ENCODE measurements at regions not wholly inside any gene's neighbourhood (a gene's known extent, or its start where the extent isn't known, plus 50 kb on each side); places are given as distances from the start of the nearest gene placed in this dataset.

DNA sequence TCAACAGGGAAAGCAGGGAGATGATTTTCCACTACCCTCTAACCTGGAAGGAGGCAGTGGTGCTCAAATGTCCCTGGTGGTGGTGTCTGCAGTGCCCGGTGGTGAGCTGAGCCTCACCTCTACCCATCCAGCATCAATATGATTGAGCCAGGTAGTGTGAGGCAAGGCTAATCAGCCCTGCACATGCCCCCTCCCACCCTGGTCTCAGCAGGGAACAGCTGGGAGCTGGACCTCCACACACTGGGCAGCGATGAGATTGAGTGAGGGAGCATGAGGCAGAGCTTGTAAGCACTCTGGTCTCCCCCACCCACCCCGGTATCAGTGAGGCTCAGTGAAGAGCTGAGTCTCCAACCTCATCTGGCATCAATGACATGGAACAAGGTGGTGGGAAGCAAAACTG, 634.3 kb downstream of the PTPRU start:
- H3K4me3 ChIP-seq (ENCODE audit: low read depth, low read length) = no peak overlapping the region
- no peak for DNase-seq (ENCODE audit: low read depth)
- TF ChIP-seq, protein P1, sequence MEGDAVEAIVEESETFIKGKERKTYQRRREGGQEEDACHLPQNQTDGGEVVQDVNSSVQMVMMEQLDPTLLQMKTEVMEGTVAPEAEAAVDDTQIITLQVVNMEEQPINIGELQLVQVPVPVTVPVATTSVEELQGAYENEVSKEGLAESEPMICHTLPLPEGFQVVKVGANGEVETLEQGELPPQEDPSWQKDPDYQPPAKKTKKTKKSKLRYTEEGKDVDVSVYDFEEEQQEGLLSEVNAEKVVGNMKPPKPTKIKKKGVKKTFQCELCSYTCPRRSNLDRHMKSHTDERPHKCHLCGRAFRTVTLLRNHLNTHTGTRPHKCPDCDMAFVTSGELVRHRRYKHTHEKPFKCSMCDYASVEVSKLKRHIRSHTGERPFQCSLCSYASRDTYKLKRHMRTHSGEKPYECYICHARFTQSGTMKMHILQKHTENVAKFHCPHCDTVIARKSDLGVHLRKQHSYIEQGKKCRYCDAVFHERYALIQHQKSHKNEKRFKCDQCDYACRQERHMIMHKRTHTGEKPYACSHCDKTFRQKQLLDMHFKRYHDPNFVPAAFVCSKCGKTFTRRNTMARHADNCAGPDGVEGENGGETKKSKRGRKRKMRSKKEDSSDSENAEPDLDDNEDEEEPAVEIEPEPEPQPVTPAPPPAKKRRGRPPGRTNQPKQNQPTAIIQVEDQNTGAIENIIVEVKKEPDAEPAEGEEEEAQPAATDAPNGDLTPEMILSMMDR (conservative IDR thresholded peaks at IDR 0.05; ENCODE audit: low read depth, low read length) = no peak

DNA sequence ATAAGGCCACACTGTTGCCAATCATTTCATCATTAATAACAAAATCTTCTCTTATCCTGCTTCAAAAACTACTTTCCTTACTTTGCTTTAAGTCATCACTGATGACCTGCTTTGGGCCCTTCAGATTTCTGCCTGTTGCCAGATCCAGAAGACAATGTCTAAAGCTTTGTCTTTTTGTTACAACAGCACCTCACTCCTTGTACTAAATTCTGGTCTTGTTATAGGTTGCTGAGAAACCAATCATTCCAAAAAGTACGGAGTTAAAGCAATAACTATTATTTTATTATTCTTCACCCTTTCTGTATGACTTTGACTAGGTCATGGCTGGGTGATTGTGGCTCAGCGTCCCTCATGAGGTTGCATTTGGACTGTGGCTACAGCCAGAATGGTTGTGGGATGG, 633.5 kb downstream of the PTPRU start:
- H3K4me3 ChIP-seq (ENCODE audit: low read depth, low read length) = no peak overlapping the region
- DNase-seq (ENCODE audit: low read depth) = no peak
- TF ChIP-seq, protein P1 (conservative IDR thresholded peaks at IDR 0.05; ENCODE audit: low read depth, low read length) = no peak

DNA sequence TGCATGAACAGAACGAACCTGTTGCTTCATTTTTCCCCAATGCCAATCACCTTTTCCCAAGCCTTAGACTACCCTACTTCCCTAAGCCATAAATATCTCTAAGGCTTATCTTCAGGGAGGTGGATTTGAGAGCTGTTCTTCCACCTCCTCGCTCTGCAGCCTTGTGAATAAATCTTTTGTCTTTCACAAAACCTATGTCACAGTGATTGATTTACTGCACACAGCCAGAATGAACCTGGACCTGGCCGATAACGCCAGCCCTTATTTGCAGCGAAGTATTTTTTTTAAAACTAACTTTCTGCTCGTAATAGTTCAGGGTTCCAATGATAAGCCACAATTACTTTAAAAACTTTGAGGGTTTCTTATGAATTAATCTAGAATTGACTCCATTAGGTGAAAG, 632.6 kb downstream of the PTPRU start:
- no peak overlapping the region for H3K4me3 ChIP-seq (ENCODE audit: low read depth, low read length)
- DNase-seq (ENCODE audit: low read depth) = no peak
- TF ChIP-seq, protein P1 (conservative IDR thresholded peaks at IDR 0.05; ENCODE audit: low read depth, low read length) = no peak

DNA sequence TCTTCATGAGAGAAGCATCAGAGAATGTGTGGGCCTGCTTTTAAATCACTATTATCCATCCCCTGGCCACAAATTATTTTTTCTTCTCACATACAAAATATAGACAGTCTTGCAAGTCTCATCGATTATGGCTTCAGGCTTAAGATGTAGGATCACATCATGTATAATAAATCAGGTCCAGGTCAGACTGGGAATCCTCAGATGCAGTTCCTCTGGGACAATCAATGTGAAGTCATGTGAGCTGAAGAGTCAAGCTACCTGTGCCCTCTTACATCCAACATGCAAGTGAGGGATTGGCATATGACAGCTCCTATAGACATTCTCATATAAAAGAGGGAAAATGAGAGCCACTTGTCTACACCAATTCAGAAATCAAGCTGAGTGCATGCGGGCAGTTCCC, 631.8 kb downstream of the PTPRU start:
- TF ChIP-seq, protein P1 (conservative IDR thresholded peaks at IDR 0.05; ENCODE audit: low read depth, low read length) = no peak
- DNase-seq (ENCODE audit: low read depth) = no peak
- no peak overlapping the region for H3K4me3 ChIP-seq (ENCODE audit: low read depth, low read length)

DNA sequence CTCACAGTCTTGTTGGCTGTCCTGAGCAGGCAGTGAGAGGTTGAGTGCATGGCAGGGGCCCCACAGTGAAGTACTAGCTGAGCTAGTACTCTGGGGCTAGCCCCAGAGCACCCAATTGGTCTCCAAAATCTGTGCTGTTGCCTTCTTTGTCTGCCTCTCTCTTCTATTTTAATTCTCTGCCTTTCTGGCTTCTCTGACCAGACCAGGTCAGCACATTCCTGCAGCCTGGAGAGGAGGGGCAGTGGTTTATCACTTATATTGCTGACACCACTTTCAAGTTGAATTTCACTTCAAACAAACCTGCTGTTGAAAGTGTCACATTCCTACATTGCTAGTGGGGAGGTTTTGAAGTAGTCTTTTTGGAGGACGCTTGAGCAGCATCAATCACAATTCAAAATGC, 628.7 kb downstream of the PTPRU start:
- no peak overlapping the region for H3K4me3 ChIP-seq (ENCODE audit: low read depth, low read length)
- TF ChIP-seq, protein P1 (conservative IDR thresholded peaks at IDR 0.05; ENCODE audit: low read depth, low read length) = no peak
- DNase-seq (ENCODE audit: low read depth) = no peak

DNA sequence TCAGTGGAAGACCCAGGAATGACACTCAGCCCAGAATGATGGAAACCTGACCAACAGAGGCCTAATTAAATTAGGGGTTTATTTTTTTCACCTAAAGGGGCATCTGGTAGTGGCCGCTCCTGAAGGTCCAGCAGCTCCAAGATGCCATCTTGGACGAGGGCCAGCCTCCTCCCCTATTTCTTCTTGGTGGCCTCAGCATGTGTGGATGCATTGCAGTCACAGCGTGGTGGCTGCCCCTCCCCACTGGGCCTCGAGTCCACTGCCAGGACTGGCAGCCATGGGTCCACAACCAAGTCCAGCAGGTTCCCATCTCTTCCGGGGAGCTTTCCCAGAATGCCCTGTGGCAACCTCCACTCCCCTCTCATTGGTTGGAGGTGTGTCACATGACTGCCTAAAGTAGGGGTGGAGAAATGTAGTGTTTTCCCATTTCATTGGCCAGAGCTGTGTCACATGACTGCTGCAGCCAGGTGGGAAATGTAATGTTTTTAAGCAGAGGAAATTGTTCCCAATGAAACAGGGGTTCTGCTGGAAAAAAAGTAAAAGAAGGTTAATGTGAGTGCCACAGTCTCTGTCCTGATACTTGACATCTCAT, 628.2 kb downstream of the PTPRU start:
- TF ChIP-seq, protein P1 (conservative IDR thresholded peaks at IDR 0.05; ENCODE audit: low read depth, low read length) = no peak
- no peak overlapping the region for H3K4me3 ChIP-seq (ENCODE audit: low read depth, low read length)
- DNase-seq (ENCODE audit: low read depth) = no peak

DNA sequence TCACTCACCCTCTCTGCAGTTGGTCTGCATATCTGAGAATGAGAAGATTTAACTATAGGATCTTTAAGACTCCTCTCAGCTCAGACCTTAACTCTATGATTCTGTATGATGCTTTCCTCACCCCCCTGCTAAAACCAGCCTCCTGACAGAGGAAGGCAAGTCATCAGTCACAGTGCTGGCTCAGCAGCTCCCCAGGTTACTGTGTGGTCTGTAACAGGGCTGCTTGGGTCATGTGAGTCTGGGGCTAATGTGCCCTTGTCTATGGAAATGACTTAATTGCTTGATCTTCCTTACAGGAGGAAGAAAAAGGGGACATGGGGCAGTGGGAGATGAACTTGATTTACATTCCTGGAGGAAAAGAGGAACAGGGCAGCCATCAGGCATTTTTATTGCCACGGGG, 625.6 kb downstream of the PTPRU start:
- H3K4me3 ChIP-seq (ENCODE audit: low read depth, low read length) = no peak overlapping the region
- TF ChIP-seq, protein P1 (conservative IDR thresholded peaks at IDR 0.05; ENCODE audit: low read depth, low read length) = no peak
- DNase-seq (ENCODE audit: low read depth) = no peak

Measured in epithelial cell of proximal tubule (primary cell).